SK-N-SH (cell line): ENCODE measurements at regions not wholly inside any gene's neighbourhood (a gene's known extent, or its start where the extent isn't known, plus 50 kb on each side); places are given as distances from the start of the nearest gene placed in this dataset.

Source experiments
- CHD2 ChIP-seq: fragments of 150-350 bp; IDR thresholded peaks from 2 replicates; pipeline ENCODE4 v1.6.1; 2018; ENCODE audit warnings: low read length; ENCODE audit not compliant: partially characterized antibody
- CTCF ChIP-seq: fragments of 200-600 bp; sonication (generic); IDR thresholded peaks from 2 replicates; pipeline ENCODE4 v1.6.1; 2017; ENCODE audit warnings: antibody characterized with exemption, mild to moderate bottlenecking, moderate library complexity
- FOXM1 ChIP-seq: IDR thresholded peaks from 2 replicates; pipeline ENCODE4 v1.4.0; 2012; ENCODE audit warnings: low read depth, mild to moderate bottlenecking
- GABPA ChIP-seq: IDR thresholded peaks from 2 replicates; pipeline ENCODE4 v1.4.0; 2012; ENCODE audit warnings: low read depth, mild to moderate bottlenecking
- PBX3 ChIP-seq: IDR thresholded peaks from 2 replicates; pipeline ENCODE4; 2012
- RAD21 ChIP-seq: IDR thresholded peaks from 2 replicates; pipeline ENCODE4 v1.6.1; 2012; ENCODE audit warnings: mild to moderate bottlenecking, low read length
- RCOR1 ChIP-seq: fragments of 150-350 bp; IDR thresholded peaks from 2 replicates; pipeline ENCODE4 v1.6.1; 2017; ENCODE audit warnings: antibody characterized with exemption, low read length
- SIN3A ChIP-seq: IDR thresholded peaks from 2 replicates; pipeline ENCODE4 v1.6.1; 2012; ENCODE audit warnings: low read depth, mild to moderate bottlenecking, low read length, moderate library complexity, borderline replicate concordance
- USF2 ChIP-seq: fragments of 150-350 bp; IDR thresholded peaks from 2 replicates; pipeline ENCODE4 v1.6.1; 2017; ENCODE audit warnings: antibody characterized with exemption, low read length, low read depth, borderline replicate concordance

- no peak for TF ChIP-seq GABPA
- no peak for TF ChIP-seq SIN3A
- no peak for TF ChIP-seq CHD2
- no peak for TF ChIP-seq PBX3
- TF ChIP-seq RAD21, result no peak
- TF ChIP-seq RCOR1, result no peak
- TF ChIP-seq USF2, result no peak
- no peak for TF ChIP-seq FOXM1
- no peak for TF ChIP-seq CTCF
Measured at GRCh38 chr18:70650878-70651277, 362.0 kb downstream of the SOCS6 start.
